Caco-2 (cell line): ENCODE measurements at regions not wholly inside any gene's neighbourhood (a gene's known extent, or its start where the extent isn't known, plus 50 kb on each side); places are given as distances from the start of the nearest gene placed in this dataset.

ENCODE experiments used
- BruUV-seq: library from RNA; stranded (reverse); fragments of 400-500 nt; replicated peaks from 2 replicates; lab custom pipeline; 2021; lab: Mats Ljungman, UMichigan
- CTCF ChIA-PET: fragments of 300-600 bp; sonication (Branson Sonifier 250); formaldehyde crosslinking; loops from one replicate; lab custom pipeline; 2022; ENCODE audit warnings: antibody characterized with exemption; lab: Charles Lee
- POLR2A ChIA-PET: fragments of 300-600 bp; sonication (Branson Sonifier 250); formaldehyde crosslinking; loops from one replicate; lab custom pipeline; 2022; ENCODE audit warnings: antibody characterized with exemption; lab: Charles Lee
- DNase-seq, 2 experiments: peaks; one replicate each; pipeline versions ENCODE4 v3.0.0 to v3.0.0-alpha.2; 2020 to 2022
- H3K27me3 ChIP-seq: replicated peaks from 2 replicates; pipeline ENCODE4 v1.6.0; 2011; ENCODE audit warnings: low read length; ENCODE audit not compliant: control insufficient read depth, insufficient read depth
- H3K36me3 ChIP-seq: 2 replicates; pipeline ENCODE4 v1.5.1; 2011; ENCODE audit warnings: low read length; ENCODE audit not compliant: control insufficient read depth, insufficient read depth
- H3K4me1 ChIP-seq: fragments of 250-450 bp; sonication (Bioruptor Pico); 2 replicates; pipeline ENCODE4 v1.5.1; 2020; ENCODE audit warnings: mild to moderate bottlenecking
- H3K4me3 ChIP-seq: 2 replicates; pipeline ENCODE4 v1.5.1; 2011; ENCODE audit warnings: low read depth, mild to moderate bottlenecking, control low read depth, low read length
- H3K9me3 ChIP-seq: fragments of 250-450 bp; sonication (Bioruptor Pico); 2 replicates; pipeline ENCODE4 v1.5.1; 2020; ENCODE audit warnings: mild to moderate bottlenecking, moderate library complexity
- H3K27ac Mint-ChIP-seq: one replicate; pipeline ENCODE4 v1.8.0; 2022; ENCODE audit warnings: mixed read lengths; ENCODE audit not compliant: unreplicated experiment
- H3K27me3 Mint-ChIP-seq: one replicate; pipeline ENCODE4 v1.8.0; 2022; ENCODE audit warnings: mixed read lengths; ENCODE audit not compliant: insufficient read depth, unreplicated experiment
- H3K36me3 Mint-ChIP-seq: one replicate; pipeline ENCODE4 v1.8.0; 2022; ENCODE audit warnings: mild to moderate bottlenecking, mixed read lengths; ENCODE audit not compliant: insufficient read depth, unreplicated experiment
- H3K4me1 Mint-ChIP-seq: one replicate; pipeline ENCODE4 v1.8.0; 2022; ENCODE audit warnings: low read depth, mixed read lengths; ENCODE audit not compliant: unreplicated experiment
- H3K4me3 Mint-ChIP-seq: one replicate; pipeline ENCODE4 v1.8.0; 2022; ENCODE audit warnings: mild to moderate bottlenecking, moderate library complexity, mixed read lengths; ENCODE audit not compliant: unreplicated experiment
- H3K9me3 Mint-ChIP-seq: one replicate; pipeline ENCODE4 v1.8.0; 2022; ENCODE audit warnings: mixed read lengths; ENCODE audit not compliant: unreplicated experiment
- CTCF ChIP-seq, 2 experiments: fragments of 200-600 bp in 1 of 2; IDR thresholded peaks; 1 replicate in 1 of 2; 2 replicates in 1 of 2; pipeline versions ENCODE4 v1.5.1 to v1.8.0; 2011 to 2022; ENCODE audit warnings: antibody characterized with exemption in 1 of 2, control low read depth in 1 of 2, inconsistent platforms in 1 of 2, low read depth in 1 of 2, low read length in 1 of 2, mild to moderate bottlenecking in 1 of 2, moderate library complexity in 1 of 2; ENCODE audit not compliant: insufficient read depth in 1 of 2, severe bottlenecking in 1 of 2, unreplicated experiment in 1 of 2
- intact Hi-C: fragments of 100-400 bp; cut with micrococcal nuclease; formaldehyde crosslinking; loops from one replicate; pipeline ENCODE4 v1.10.0; 2022; ENCODE audit not compliant: unreplicated experiment

- no TSS peak for BruUV-seq
- Mint-ChIP-seq H3K27me3 (peaks cover 18% of the 10 kb centered on the region), H3K9me3 (peaks cover 10% of the 10 kb centered on the region), H3K4me3 (no peak overlapping the region), H3K36me3 (no peaks in the 10 kb centered on the region), H3K4me1 (no peaks in the 10 kb centered on the region), H3K27ac (no peak overlapping the region)
- H3K27me3 ChIP-seq, result no peaks in the 10 kb centered on the region
- TF ChIP-seq CTCF (IDR thresholded peaks at IDR 0.05; ENCODE audit: insufficient read depth in 1 of 2, low read depth in 1 of 2, low read length in 1 of 2, severe bottlenecking in 1 of 2, unreplicated experiment in 1 of 2), result no peak
- intact Hi-C loops, result no loop called here
- H3K9me3 ChIP-seq, result no peaks in the 10 kb centered on the region
- ChIA-PET POLR2A (no interaction called here), CTCF (no interaction called here)
- DNase-seq, result no peak
- no peaks in the 10 kb centered on the region for H3K4me1 ChIP-seq
- no peak overlapping the region for H3K4me3 ChIP-seq
- H3K36me3 ChIP-seq, result no peaks in the 10 kb centered on the region
These were observed 408.8 kb upstream of the FZD8 start for GRCh38 chr10:36050763-36051499.

- H3K4me1 ChIP-seq, result no peaks in the 10 kb centered on the region
- no TSS peak for BruUV-seq
- H3K4me1 Mint-ChIP-seq, result no peaks in the 10 kb centered on the region
- peaks cover 14% of the 10 kb centered on the region for H3K27me3 Mint-ChIP-seq
- no peaks in the 10 kb centered on the region for H3K9me3 Mint-ChIP-seq
- no peak overlapping the region for H3K4me3 ChIP-seq
- no peak overlapping the region for H3K27ac Mint-ChIP-seq
- intact Hi-C loops, result no loop called here
- no peaks in the 10 kb centered on the region for H3K27me3 ChIP-seq
- H3K9me3 ChIP-seq, result no peaks in the 10 kb centered on the region
- H3K36me3 Mint-ChIP-seq, result no peaks in the 10 kb centered on the region
- no peak overlapping the region for H3K4me3 Mint-ChIP-seq
- no peak for TF ChIP-seq CTCF (IDR thresholded peaks at IDR 0.05; ENCODE audit: insufficient read depth in 1 of 2, low read depth in 1 of 2, low read length in 1 of 2, severe bottlenecking in 1 of 2, unreplicated experiment in 1 of 2)
- CTCF ChIA-PET, result no interaction called here
- POLR2A ChIA-PET, result no interaction called here
- H3K36me3 ChIP-seq, result no peaks in the 10 kb centered on the region
- no peak for DNase-seq
These were observed 406.7 kb upstream of the FZD8 start for GRCh38 chr10:36048780-36049179.

- CTCF ChIA-PET, result no interaction called here
- Histone ChIP-seq H3K4me1 (no peaks in the 10 kb centered on the region), H3K9me3 (no peaks in the 10 kb centered on the region), H3K4me3 (no peak overlapping the region), H3K36me3 (no peaks in the 10 kb centered on the region), H3K27me3 (no peaks in the 10 kb centered on the region)
- H3K9me3 Mint-ChIP-seq, result no peaks in the 10 kb centered on the region
- H3K27me3 Mint-ChIP-seq, result peaks cover 13% of the 10 kb centered on the region
- TF ChIP-seq CTCF (IDR thresholded peaks at IDR 0.05; ENCODE audit: insufficient read depth in 1 of 2, low read depth in 1 of 2, low read length in 1 of 2, severe bottlenecking in 1 of 2, unreplicated experiment in 1 of 2), result no peak
- POLR2A ChIA-PET, result no interaction called here
- no peak overlapping the region for H3K27ac Mint-ChIP-seq
- no TSS peak for BruUV-seq
- no peak for DNase-seq
- H3K4me1 Mint-ChIP-seq, result no peaks in the 10 kb centered on the region
- intact Hi-C loops, result no loop called here
- H3K36me3 Mint-ChIP-seq, result no peaks in the 10 kb centered on the region
- H3K4me3 Mint-ChIP-seq, result no peak overlapping the region
These were observed 406.1 kb upstream of the FZD8 start for GRCh38 chr10:36048236-36048635.
